ENCODE measurements at regions not wholly inside any gene's neighbourhood (a gene's known extent, or its start where the extent isn't known, plus 50 kb on each side); places are given as distances from the start of the nearest gene placed in this dataset.

GRCh38 chr12:11578461-11578993 lies 70.9 kb upstream of the ETV6 start:
- no peak for TF ChIP-seq SP1 (IDR thresholded peaks at IDR 0.05)
- TF ChIP-seq CTCF (IDR thresholded peaks at IDR 0.05; ENCODE audit: low read depth, low read length, missing input control), result no peak
- no peak for TF ChIP-seq MAX (IDR thresholded peaks at IDR 0.05)
- TF ChIP-seq, protein P1, sequence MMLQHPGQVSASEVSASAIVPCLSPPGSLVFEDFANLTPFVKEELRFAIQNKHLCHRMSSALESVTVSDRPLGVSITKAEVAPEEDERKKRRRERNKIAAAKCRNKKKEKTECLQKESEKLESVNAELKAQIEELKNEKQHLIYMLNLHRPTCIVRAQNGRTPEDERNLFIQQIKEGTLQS (IDR thresholded peaks at IDR 0.05), result no peak
- TF ChIP-seq FOXA1 (IDR thresholded peaks at IDR 0.05), result no peak
- TF ChIP-seq EGR1 (IDR thresholded peaks at IDR 0.05; ENCODE audit: low read depth in 2 of 2), result no peak
- TF ChIP-seq RAD21 (IDR thresholded peaks at IDR 0.05), result no peak
- no peak for TF ChIP-seq TAF1 (conservative IDR thresholded peaks at IDR 0.05)
